CD4-positive, alpha-beta T cell treated with Interleukin-4 for 1 hour (primary cell): ENCODE measurements at regions not wholly inside any gene's neighbourhood (a gene's known extent, or its start where the extent isn't known, plus 50 kb on each side); places are given as distances from the start of the nearest gene placed in this dataset.

ENCODE experiments used
- DNase-seq, 2 donors: peaks; one replicate each; pipeline ENCODE4 v3.0.0-alpha.2; 2020 to 2022

GRCh38 chr16:64892835-64893785 lies 228.8 kb downstream of the CDH11 start:
- no peak for DNase-seq

GRCh38 chr16:64889446-64889845 lies 232.4 kb downstream of the CDH11 start:
- no peak for DNase-seq

- no peak for DNase-seq
Observed at GRCh38 chr16:64887651-64888050, 234.2 kb downstream of the CDH11 start.

GRCh38 chr16:64882078-64882784 lies 239.6 kb downstream of the CDH11 start:
- DNase-seq: no peak

- no peak for DNase-seq
Observed at GRCh38 chr16:64880994-64881393, 240.9 kb downstream of the CDH11 start.

- no peak for DNase-seq
Observed at GRCh38 chr16:64880006-64880405, 241.9 kb downstream of the CDH11 start.

GRCh38 chr16:64878940-64879339 lies 242.9 kb downstream of the CDH11 start:
- no peak for DNase-seq

GRCh38 chr16:64872101-64872500 lies 249.8 kb downstream of the CDH11 start:
- DNase-seq: no peak

GRCh38 chr16:64870859-64871258 lies 251.0 kb downstream of the CDH11 start:
- no peak for DNase-seq

GRCh38 chr16:64869781-64870180 lies 252.1 kb downstream of the CDH11 start:
- DNase-seq: no peak

GRCh38 chr16:64866021-64866420 lies 255.8 kb downstream of the CDH11 start:
- DNase-seq: no peak

GRCh38 chr16:64865069-64865696 lies 256.7 kb downstream of the CDH11 start:
- DNase-seq: no peak

- DNase-seq: no peak
Observed at GRCh38 chr16:64864232-64864809, 257.5 kb downstream of the CDH11 start.

GRCh38 chr16:64858076-64858475 lies 263.8 kb downstream of the CDH11 start:
- no peak for DNase-seq

GRCh38 chr16:64857411-64857810 lies 264.5 kb downstream of the CDH11 start:
- DNase-seq: no peak

GRCh38 chr16:64853551-64853950 lies 268.3 kb downstream of the CDH11 start:
- DNase-seq: no peak

- DNase-seq: no peak
Observed at GRCh38 chr16:64846966-64847365, 274.9 kb downstream of the CDH11 start.

GRCh38 chr16:64845071-64845470 lies 276.8 kb downstream of the CDH11 start:
- DNase-seq: no peak

GRCh38 chr16:64841482-64841881 lies 280.4 kb downstream of the CDH11 start:
- no peak for DNase-seq

GRCh38 chr16:64841071-64841470 lies 280.8 kb downstream of the CDH11 start:
- DNase-seq: no peak

- no peak for DNase-seq
Observed at GRCh38 chr16:64830653-64831052, 291.2 kb downstream of the CDH11 start.

GRCh38 chr16:64829678-64830077 lies 292.2 kb downstream of the CDH11 start:
- DNase-seq: no peak

- no peak for DNase-seq
Observed at GRCh38 chr16:64826374-64826773, 295.5 kb downstream of the CDH11 start.
